SU-DHL-6 (cell line): ENCODE measurements at regions not wholly inside any gene's neighbourhood (a gene's known extent, or its start where the extent isn't known, plus 50 kb on each side); places are given as distances from the start of the nearest gene placed in this dataset.

Experiments
- H2AFZ ChIP-seq: fragments of 200-600 bp; sonication (generic); 2 replicates; pipeline ENCODE4 v1.6.1; 2014; ENCODE audit warnings: low read depth, mild to moderate bottlenecking, moderate library complexity, mixed read lengths, antibody characterized with exemption, low read length; ENCODE audit not compliant: severe bottlenecking
- H3F3A ChIP-seq: fragments of 200-600 bp; shearing (Covaris generic); 2 replicates; pipeline ENCODE4 v1.6.0; 2016; ENCODE audit warnings: antibody characterized with exemption, mild to moderate bottlenecking; ENCODE audit not compliant: insufficient read depth
- H3K27ac ChIP-seq: fragments of 200-600 bp; sonication (generic); 2 replicates; pipeline ENCODE4 v1.5.1; 2016; ENCODE audit warnings: low read depth, mild to moderate bottlenecking, low read length, moderate library complexity, mixed read lengths
- H3K27me3 ChIP-seq: fragments of 200-600 bp; sonication (generic), shearing (Covaris generic); 2 replicates; pipeline ENCODE4 v1.6.0; 2014; ENCODE audit warnings: mild to moderate bottlenecking, low read length
- H3K36me3 ChIP-seq: fragments of 200-600 bp; sonication (generic); 2 replicates; pipeline ENCODE4 v1.6.1; 2014; ENCODE audit warnings: mild to moderate bottlenecking, low read length, mixed read lengths
- H3K4me2 ChIP-seq: fragments of 300-600, 200-600 bp; shearing (Covaris generic), sonication (generic); 2 replicates; pipeline ENCODE4 v1.6.0; 2014; ENCODE audit warnings: low read length, low read depth, mild to moderate bottlenecking; ENCODE audit not compliant: poor library complexity, severe bottlenecking
- H3K4me3 ChIP-seq: fragments of 200-600 bp; sonication (generic); 2 replicates; pipeline ENCODE4 v1.5.1; 2014; ENCODE audit warnings: antibody characterized with exemption, low read length, mild to moderate bottlenecking, mixed read lengths; ENCODE audit not compliant: insufficient read depth, poor library complexity, severe bottlenecking
- H3K79me2 ChIP-seq: fragments of 200-600 bp; sonication (generic); 2 replicates; pipeline ENCODE4 v1.6.1; 2014; ENCODE audit warnings: mild to moderate bottlenecking, low read length, moderate library complexity; ENCODE audit not compliant: insufficient read depth
- H3K9ac ChIP-seq: fragments of 200-600 bp; sonication (generic); 2 replicates; pipeline ENCODE4 v1.7.0; 2014; ENCODE audit warnings: mild to moderate bottlenecking, low read length
- H3K9me2 ChIP-seq: fragments of 200-600 bp; sonication (generic); replicated peaks from 2 replicates; pipeline ENCODE4 v1.6.1; 2014; ENCODE audit warnings: low read length; ENCODE audit not compliant: insufficient read depth
- H3K9me3 ChIP-seq: fragments of 200-600 bp; sonication (generic); 2 replicates; pipeline ENCODE4 v1.6.1; 2014; ENCODE audit warnings: low read length, mixed read lengths; ENCODE audit not compliant: insufficient read depth
- H4K20me1 ChIP-seq: fragments of 200-600 bp; sonication (generic); 2 replicates; pipeline ENCODE4 v1.6.1; 2014; ENCODE audit warnings: low read depth, mild to moderate bottlenecking, antibody characterized with exemption, low read length, moderate library complexity, mixed read lengths
- EZH2phosphoT487 ChIP-seq: fragments of 200-600 bp; sonication (generic), shearing (Covaris generic); conservative IDR thresholded peaks from 2 replicates; pipeline ENCODE4 v1.6.1; 2018; ENCODE audit warnings: mild to moderate bottlenecking, antibody characterized with exemption, low read length, moderate library complexity, mixed read lengths
- TF ChIP-seq, protein P1 (sequence below): fragments of 200-600 bp; sonication (generic); IDR thresholded peaks from one replicate; pipeline ENCODE4 v1.5.1; 2017; ENCODE audit warnings: antibody characterized with exemption, mild to moderate bottlenecking, low read length, moderate library complexity; ENCODE audit not compliant: insufficient read depth, poor library complexity, severe bottlenecking

DNA sequence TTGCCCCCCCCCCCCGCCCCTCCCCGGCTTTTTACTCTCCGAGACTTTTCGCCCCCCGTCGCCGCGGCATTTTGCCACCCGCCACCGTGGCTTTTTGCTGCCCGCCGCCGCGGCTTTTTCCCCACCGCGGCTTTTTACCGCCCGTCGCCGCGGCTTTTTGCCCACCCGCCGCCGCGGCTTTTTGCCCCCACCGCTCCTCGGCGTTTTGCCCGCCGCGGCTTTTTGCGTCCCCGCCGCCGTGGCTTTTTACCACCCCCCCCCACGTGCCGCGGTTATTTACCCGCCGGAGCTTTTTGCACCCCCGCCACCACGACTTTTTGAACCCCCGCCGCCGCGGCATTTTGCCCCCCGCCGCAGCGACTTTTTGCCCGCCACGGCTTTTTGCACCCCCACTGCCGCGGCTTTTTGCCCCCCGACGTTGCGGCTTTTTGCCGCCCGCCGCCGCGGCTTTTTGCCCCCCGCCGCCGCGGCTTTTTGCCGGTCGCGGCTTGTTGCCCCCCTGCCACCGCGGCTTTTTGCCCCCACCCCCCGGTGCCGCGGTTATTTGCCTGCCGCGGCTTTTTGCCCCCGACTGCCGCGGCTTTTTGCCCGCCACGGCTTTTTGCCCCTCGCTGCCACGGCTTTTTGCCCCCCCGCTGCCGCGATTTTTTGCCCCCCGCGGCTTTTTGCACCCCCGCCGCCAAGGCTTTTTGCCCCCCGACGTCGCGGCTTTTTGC, 461.1 kb downstream of the ZNF33B start:
- no peak for TF ChIP-seq EZH2phosphoT487
- TF ChIP-seq, protein P1, sequence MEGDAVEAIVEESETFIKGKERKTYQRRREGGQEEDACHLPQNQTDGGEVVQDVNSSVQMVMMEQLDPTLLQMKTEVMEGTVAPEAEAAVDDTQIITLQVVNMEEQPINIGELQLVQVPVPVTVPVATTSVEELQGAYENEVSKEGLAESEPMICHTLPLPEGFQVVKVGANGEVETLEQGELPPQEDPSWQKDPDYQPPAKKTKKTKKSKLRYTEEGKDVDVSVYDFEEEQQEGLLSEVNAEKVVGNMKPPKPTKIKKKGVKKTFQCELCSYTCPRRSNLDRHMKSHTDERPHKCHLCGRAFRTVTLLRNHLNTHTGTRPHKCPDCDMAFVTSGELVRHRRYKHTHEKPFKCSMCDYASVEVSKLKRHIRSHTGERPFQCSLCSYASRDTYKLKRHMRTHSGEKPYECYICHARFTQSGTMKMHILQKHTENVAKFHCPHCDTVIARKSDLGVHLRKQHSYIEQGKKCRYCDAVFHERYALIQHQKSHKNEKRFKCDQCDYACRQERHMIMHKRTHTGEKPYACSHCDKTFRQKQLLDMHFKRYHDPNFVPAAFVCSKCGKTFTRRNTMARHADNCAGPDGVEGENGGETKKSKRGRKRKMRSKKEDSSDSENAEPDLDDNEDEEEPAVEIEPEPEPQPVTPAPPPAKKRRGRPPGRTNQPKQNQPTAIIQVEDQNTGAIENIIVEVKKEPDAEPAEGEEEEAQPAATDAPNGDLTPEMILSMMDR: no peak
- H3K79me2 ChIP-seq: no peaks in the 10 kb centered on the region
- H2AFZ ChIP-seq: no peak overlapping the region
- H3K4me2 ChIP-seq: no peak overlapping the region
- no peaks in the 10 kb centered on the region for H3F3A ChIP-seq
- H4K20me1 ChIP-seq: no peaks in the 10 kb centered on the region
- H3K9me3 ChIP-seq: no peaks in the 10 kb centered on the region
- no peaks in the 10 kb centered on the region for H3K9me2 ChIP-seq
- no peak overlapping the region for H3K27ac ChIP-seq
- H3K27me3 ChIP-seq: no peaks in the 10 kb centered on the region
- no peak overlapping the region for H3K9ac ChIP-seq
- H3K36me3 ChIP-seq: no peaks in the 10 kb centered on the region
- no peak overlapping the region for H3K4me3 ChIP-seq

GRCh38 chr10:42150428-42151061, 487.8 kb downstream of the ZNF33B start:
- Histone ChIP-seq H3K27me3 (no peaks in the 10 kb centered on the region), H3K4me3 (no peak overlapping the region), H3K79me2 (no peaks in the 10 kb centered on the region), H3K9ac (no peak overlapping the region), H3K9me2 (no peaks in the 10 kb centered on the region), H4K20me1 (no peaks in the 10 kb centered on the region), H2AFZ (no peak overlapping the region), H3K4me2 (no peak overlapping the region), H3K36me3 (no peaks in the 10 kb centered on the region), H3F3A (no peaks in the 10 kb centered on the region), H3K9me3 (no peaks in the 10 kb centered on the region; the same call in 1 of the 2 replicates), H3K27ac (no peak overlapping the region)
- no peak for TF ChIP-seq EZH2phosphoT487
- TF ChIP-seq, protein P1: no peak

DNA sequence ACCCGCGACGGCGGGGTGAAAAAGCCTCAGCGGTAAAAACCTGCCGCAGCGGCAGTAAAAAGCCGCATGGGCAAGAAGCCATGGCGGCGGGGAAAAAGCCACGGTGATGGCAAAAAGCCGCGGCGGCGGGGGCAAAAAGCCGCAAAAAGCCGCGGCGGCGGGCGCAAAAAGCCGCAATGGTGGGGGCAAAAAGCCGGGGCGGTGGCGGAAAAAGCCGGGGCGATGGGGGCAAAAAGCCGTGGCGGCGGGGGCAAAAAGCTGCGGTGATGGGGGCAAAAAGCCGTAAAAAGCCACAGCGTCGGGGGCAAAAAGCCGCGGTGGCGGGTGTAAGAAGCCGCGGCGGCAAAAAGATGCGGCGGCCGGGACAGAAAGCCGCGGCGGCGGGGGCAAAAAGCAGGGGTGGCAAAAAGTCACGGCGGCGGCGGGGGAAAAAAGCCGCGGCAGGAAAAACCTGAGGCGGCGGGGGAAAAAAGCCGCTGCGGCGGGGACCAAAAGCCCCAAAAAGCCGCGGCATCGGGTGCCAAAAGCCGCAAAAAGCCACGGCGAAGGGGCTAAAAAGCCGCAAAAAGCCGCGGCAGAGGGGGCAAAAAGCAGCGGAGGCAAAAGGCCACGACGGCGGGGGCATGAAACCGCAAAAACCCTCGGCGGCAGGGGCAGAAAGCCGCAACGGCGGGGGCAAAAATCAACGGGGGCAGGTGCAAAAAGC, 488.5 kb downstream of the ZNF33B start:
- no peaks in the 10 kb centered on the region for H3K79me2 ChIP-seq
- no peak overlapping the region for H3K27ac ChIP-seq
- H2AFZ ChIP-seq: no peak overlapping the region
- no peaks in the 10 kb centered on the region; the same call in 1 of the 2 replicates for H3K9me3 ChIP-seq
- no peaks in the 10 kb centered on the region for H4K20me1 ChIP-seq
- no peak overlapping the region for H3K4me3 ChIP-seq
- H3K9ac ChIP-seq: no peak overlapping the region
- no peaks in the 10 kb centered on the region for H3F3A ChIP-seq
- no peaks in the 10 kb centered on the region for H3K9me2 ChIP-seq
- H3K36me3 ChIP-seq: no peaks in the 10 kb centered on the region
- H3K4me2 ChIP-seq: no peak overlapping the region
- no peaks in the 10 kb centered on the region for H3K27me3 ChIP-seq
- TF ChIP-seq, protein P1: no peak
